Heart right ventricle (tissue), 16 donors: ENCODE measurements at regions not wholly inside any gene's neighbourhood (a gene's known extent, or its start where the extent isn't known, plus 50 kb on each side); places are given as distances from the start of the nearest gene placed in this dataset.

Experiments
- ATAC-seq, 8 donors: fragments of 200-7000 bp; cut with Tn5 transposase; one replicate each; pipeline ENCODE4 v1.9.1; 2020; ENCODE audit warnings: mild to moderate bottlenecking in 8 of 8, moderate library complexity in 8 of 8, moderate number of reproducible peaks in 1 of 8
- DNase-seq, 2 donors: peaks; one replicate each; pipeline ENCODE4 v3.0.0-alpha.2; 2020
- H3K27ac ChIP-seq, 10 donors: fragments of 200-600 bp; sonication (generic) in 2 of 10; one replicate each; pipeline versions ENCODE4 v1.5.0 to v1.8.0; 2020 to 2022; ENCODE audit warnings: mild to moderate bottlenecking in 3 of 10
- H3K27me3 ChIP-seq, 7 donors: fragments of 200-600 bp; one replicate each; pipeline ENCODE4 v1.8.0; 2021 to 2022; ENCODE audit warnings: mild to moderate bottlenecking in 2 of 7
- H3K36me3 ChIP-seq, 9 donors: fragments of 200-600 bp; sonication (generic) in 1 of 9; one replicate each; pipeline versions ENCODE4 v1.5.0 to v1.8.0; 2020 to 2022; ENCODE audit warnings: mild to moderate bottlenecking in 2 of 9
- H3K4me1 ChIP-seq, 9 donors: fragments of 200-600 bp; sonication (generic) in 1 of 9; one replicate each; pipeline versions ENCODE4 v1.5.0 to v1.8.0; 2020 to 2022; ENCODE audit warnings: mild to moderate bottlenecking in 4 of 9
- H3K4me3 ChIP-seq, 10 donors: fragments of 200-600 bp; sonication (generic) in 2 of 10; one replicate each; pipeline versions ENCODE4 v1.5.0 to v1.8.0; 2020 to 2022; ENCODE audit warnings: mild to moderate bottlenecking in 7 of 10, moderate library complexity in 2 of 10
- H3K9me3 ChIP-seq, 11 donors: fragments of 200-600 bp in 10 of 11; sonication (generic) in 2 of 11; one replicate each; pipeline versions ENCODE4 v1.5.0 to v1.8.0; 2013 to 2022; ENCODE audit warnings: mild to moderate bottlenecking in 2 of 11, control low read depth in 1 of 11, moderate library complexity in 1 of 11
- WGBS, 2 donors: extraction: QIAGEN DNeasy Blood & Tissue Kit; methylation state at CpG; one replicate each; pipeline ENCODE4 v1.1.7; 2013; ENCODE audit warnings: inconsistent platforms in 1 of 2; 5-methylcytosine and 5-hydroxymethylcytosine counted together
- intact Hi-C, 10 donors: fragments of 100-400 bp; cut with DNase I; formaldehyde crosslinking; loops; one replicate each; pipeline versions ENCODE4 v1.11.1 to v1.14.2; 2022
- TF ChIP-seq, protein P1 (sequence below), 9 donors: fragments of 200-600 bp; sonication (generic) in 2 of 9; IDR thresholded peaks; one replicate each; pipeline versions ENCODE4 v1.5.0 to v1.8.0; 2021 to 2022; ENCODE audit warnings: antibody characterized with exemption in 9 of 9, mild to moderate bottlenecking in 5 of 9, moderate library complexity in 1 of 9
- donor health status: Arrhythmogenic right ventricular cardiomyopathy.
- donor health status: ischemic (EF 13 %, LVEDD 7.1; RV severe dilation, severe dysfunction).
- donor health status: healthy with polysubstance abuse.
- donor health status: DM: no; HTN: yes; CAD: no.
- donor health status: DM: no; HTN: no; CAD: no.
- donor health status: ischemic (EF 25% LVEDD 6.9; RV normal size, moderate dysfunction).
- donor health status: ischemic (EF 25% LVEDD 5.7; RV mildly dilated, moderate dysfunction).
- donor health status: healthy.
- donor health status: DM: yes; HTN: yes; CAD: no.
- donor health status: Ischemic cardiomyopathy.
- donor health status: ischemic (EF 35%, LVEDD 5.7; RV mildly dilated, moderate dysfunction).
- donor health status: nonischemic (EF 11% LVEDD 7.7; RV severe dilation, severe dysfunction).
- donor health status: DM: yes; HTN: yes; CAD: no.
- donor health status: PGD.
- donor health status: ischemic (EF 29% LVEDD 5.4; RV normal size, mild dysfunction).
- donor health status: nonischemic (EF 23%, LVEDD 6.1; RV moderate dilation, normal function).

DNA sequence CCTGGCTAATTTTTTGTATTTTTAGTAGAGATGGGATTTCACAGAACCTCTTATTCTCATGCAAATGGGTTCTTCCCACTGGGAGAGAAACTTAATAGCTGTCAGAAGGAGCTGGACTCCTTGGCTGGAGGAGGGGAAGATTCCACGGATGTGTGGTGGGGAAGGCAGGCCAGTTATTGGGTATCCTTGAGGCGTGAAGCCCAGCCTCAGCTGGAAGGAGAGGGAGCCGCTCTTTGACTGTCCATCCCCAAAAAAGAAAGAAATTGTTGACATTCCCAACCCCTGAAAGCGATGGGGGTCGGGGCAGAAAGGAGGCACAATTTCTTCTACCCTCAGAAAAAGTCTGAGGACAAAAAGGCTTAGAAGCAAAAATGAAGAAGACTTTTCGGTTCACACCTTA, 983.1 kb upstream of the PABPC4L start:
- Histone ChIP-seq H3K27ac (no peak overlapping the region), H3K36me3 (no peaks in the 10 kb centered on the region), H3K4me3 (no peak overlapping the region), H3K27me3 (no peaks in the 10 kb centered on the region), H3K9me3 (peaks cover 0 to 17% (median 0%) of the 10 kb centered on the region in 11 donors), H3K4me1 (no peaks in the 10 kb centered on the region)
- 69 to 76% methylated on average over 6 of the region's 6 CpGs for WGBS, 2 donors
- TF ChIP-seq, protein P1, sequence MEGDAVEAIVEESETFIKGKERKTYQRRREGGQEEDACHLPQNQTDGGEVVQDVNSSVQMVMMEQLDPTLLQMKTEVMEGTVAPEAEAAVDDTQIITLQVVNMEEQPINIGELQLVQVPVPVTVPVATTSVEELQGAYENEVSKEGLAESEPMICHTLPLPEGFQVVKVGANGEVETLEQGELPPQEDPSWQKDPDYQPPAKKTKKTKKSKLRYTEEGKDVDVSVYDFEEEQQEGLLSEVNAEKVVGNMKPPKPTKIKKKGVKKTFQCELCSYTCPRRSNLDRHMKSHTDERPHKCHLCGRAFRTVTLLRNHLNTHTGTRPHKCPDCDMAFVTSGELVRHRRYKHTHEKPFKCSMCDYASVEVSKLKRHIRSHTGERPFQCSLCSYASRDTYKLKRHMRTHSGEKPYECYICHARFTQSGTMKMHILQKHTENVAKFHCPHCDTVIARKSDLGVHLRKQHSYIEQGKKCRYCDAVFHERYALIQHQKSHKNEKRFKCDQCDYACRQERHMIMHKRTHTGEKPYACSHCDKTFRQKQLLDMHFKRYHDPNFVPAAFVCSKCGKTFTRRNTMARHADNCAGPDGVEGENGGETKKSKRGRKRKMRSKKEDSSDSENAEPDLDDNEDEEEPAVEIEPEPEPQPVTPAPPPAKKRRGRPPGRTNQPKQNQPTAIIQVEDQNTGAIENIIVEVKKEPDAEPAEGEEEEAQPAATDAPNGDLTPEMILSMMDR (IDR thresholded peaks at IDR 0.05): no peak
- no peak for DNase-seq
- intact Hi-C loops: no loop called here
- ATAC-seq: no peak

DNA sequence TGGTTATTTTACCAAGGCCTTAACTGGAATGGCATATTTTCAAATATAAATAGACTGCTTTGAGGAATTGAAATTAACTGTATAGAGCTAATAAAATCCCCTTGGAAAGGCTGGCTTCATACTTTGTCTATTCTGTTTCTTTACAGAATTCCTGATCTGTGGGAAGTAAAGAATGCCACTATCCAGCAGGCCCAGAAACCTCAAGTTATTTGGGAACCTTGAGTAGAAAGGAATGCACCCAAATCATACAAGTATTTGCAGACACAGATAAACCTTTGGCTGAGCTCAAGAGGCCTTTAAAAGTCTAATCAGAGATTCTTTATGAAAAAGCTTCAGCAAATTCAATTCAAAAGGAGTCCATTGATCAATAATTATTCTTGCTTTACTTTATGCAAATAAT, 975.7 kb upstream of the PABPC4L start:
- DNase-seq: no peak
- no peaks in the 10 kb centered on the region for H3K27me3 ChIP-seq
- peaks cover 0 to 10% (median 0%) of the 10 kb centered on the region in 11 donors for H3K9me3 ChIP-seq
- no peak overlapping the region for H3K27ac ChIP-seq
- intact Hi-C loops: no loop called here
- no peaks in the 10 kb centered on the region for H3K4me1 ChIP-seq
- H3K36me3 ChIP-seq: no peaks in the 10 kb centered on the region
- no peak for ATAC-seq
- TF ChIP-seq, protein P1 (IDR thresholded peaks at IDR 0.05): no peak
- H3K4me3 ChIP-seq: no peak overlapping the region

DNA sequence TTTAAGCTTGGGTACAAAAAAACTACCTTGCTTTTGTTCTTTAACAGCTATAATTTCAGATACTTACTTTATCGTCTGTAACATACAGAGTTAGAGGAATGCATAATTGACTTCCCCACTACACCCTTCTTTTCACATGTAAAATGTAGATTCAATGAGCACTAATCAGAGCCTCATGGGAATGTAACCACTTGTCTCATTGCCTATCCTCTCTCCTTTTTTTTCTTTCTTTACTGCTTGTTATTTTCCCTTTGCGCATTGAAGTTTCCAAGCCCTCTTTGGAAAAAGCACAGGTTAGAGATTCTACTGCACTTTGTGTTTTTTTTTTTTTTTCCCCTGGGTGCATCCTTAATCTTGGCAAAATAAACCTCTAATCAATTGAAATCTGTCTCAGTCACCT, 965.1 kb upstream of the PABPC4L start:
- Histone ChIP-seq H3K27me3 (no peaks in the 10 kb centered on the region), H3K4me1 (no peaks in the 10 kb centered on the region), H3K36me3 (no peaks in the 10 kb centered on the region), H3K27ac (no peak overlapping the region), H3K4me3 (no peak overlapping the region), H3K9me3 (no peaks in the 10 kb centered on the region)
- DNase-seq (no peak), ATAC-seq (no peak)
- WGBS, 2 donors: 77 to 92% methylated on average over 2 of the region's 2 CpGs
- intact Hi-C loops: no loop called here
- TF ChIP-seq, protein P1 (IDR thresholded peaks at IDR 0.05): no peak

DNA sequence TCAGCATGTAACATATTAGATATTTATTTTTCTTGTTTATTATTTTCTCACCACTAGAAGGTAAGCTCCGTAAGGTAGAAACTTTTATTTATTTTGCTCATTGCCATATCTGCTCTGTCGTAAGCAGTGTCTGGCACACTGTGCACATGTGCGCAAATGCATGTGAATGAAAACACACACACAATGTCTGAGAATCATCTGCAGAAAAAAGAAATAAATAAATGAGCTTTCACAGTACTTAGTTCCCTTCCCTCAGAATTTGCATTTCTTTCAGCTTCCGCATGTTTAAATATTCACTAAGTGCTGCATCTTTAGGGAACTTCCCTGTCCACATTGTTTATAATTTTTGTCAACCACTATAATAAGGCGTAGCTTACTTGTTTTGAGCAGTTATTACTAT, 963.0 kb upstream of the PABPC4L start:
- no peak for DNase-seq
- 90 to 95% methylated on average over 5 of the region's 5 CpGs for WGBS, 2 donors
- Histone ChIP-seq H3K36me3 (no peaks in the 10 kb centered on the region), H3K9me3 (no peaks in the 10 kb centered on the region), H3K27ac (no peak overlapping the region), H3K4me3 (no peak overlapping the region), H3K4me1 (no peaks in the 10 kb centered on the region), H3K27me3 (no peaks in the 10 kb centered on the region)
- ATAC-seq: no peak
- TF ChIP-seq, protein P1 (IDR thresholded peaks at IDR 0.05): no peak
- intact Hi-C loops: no loop called here

DNA sequence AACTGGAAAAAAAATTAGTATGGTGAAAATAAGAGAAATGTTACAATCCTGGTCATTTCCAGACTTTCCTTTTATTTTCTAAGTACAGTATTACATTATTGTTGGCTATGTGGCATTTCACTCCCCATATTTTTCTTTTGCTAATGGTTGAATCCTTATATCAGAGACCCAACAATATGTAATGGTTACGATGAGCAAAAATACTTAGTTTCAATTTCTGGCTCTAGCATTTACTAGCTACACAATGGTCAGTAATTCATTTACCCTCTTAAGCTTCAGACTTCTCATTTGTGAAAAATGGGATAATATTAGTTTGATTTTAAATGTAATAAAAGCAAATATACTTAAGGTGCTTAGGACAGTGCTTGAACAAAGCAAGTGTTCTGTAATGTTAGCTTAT, 942.9 kb upstream of the PABPC4L start:
- Histone ChIP-seq H3K4me3 (no peak overlapping the region), H3K27ac (no peak overlapping the region), H3K4me1 (no peaks in the 10 kb centered on the region), H3K9me3 (peaks cover 0 to 8% (median 0%) of the 10 kb centered on the region in 11 donors), H3K36me3 (no peaks in the 10 kb centered on the region), H3K27me3 (no peaks in the 10 kb centered on the region)
- 75 to 83% methylated on average over 1 of the region's 1 CpG for WGBS, 2 donors
- intact Hi-C loops: no loop called here
- TF ChIP-seq, protein P1 (IDR thresholded peaks at IDR 0.05): no peak
- DNase-seq (no peak), ATAC-seq (no peak)
